Activated naive CD4-positive, alpha-beta T cell treated with anti-CD3 and anti-CD28 coated beads for 36 hours (primary cell): ENCODE measurements at regions not wholly inside any gene's neighbourhood (a gene's known extent, or its start where the extent isn't known, plus 50 kb on each side); places are given as distances from the start of the nearest gene placed in this dataset.

ENCODE experiments used
- CTCF ChIA-PET: fragments of 350-600 bp; sonication (Branson Sonifier 250); formaldehyde crosslinking; loops from one replicate; lab custom pipeline; 2021; ENCODE audit warnings: antibody characterized with exemption; lab: Charles Lee
- DNase-seq: peaks from one replicate; pipeline ENCODE4 v3.0.0-alpha.2; 2020
- H3K27ac Mint-ChIP-seq: one replicate; pipeline ENCODE4 v1.8.0; 2021; ENCODE audit warnings: mild to moderate bottlenecking, mixed read lengths
- H3K27me3 Mint-ChIP-seq: one replicate; pipeline ENCODE4 v1.8.0; 2021; ENCODE audit warnings: low read depth, mixed read lengths
- H3K36me3 Mint-ChIP-seq: one replicate; pipeline ENCODE4 v1.8.0; 2021; ENCODE audit warnings: low read depth, mixed read lengths
- H3K4me1 Mint-ChIP-seq: one replicate; pipeline ENCODE4 v1.8.0; 2021; ENCODE audit warnings: low read depth, mixed read lengths
- H3K4me3 Mint-ChIP-seq: one replicate; pipeline ENCODE4 v1.8.0; 2021; ENCODE audit warnings: mild to moderate bottlenecking, moderate library complexity, mixed read lengths
- H3K9me3 Mint-ChIP-seq: one replicate; pipeline ENCODE4 v1.8.0; 2021; ENCODE audit warnings: mixed read lengths
- intact Hi-C: fragments of 100-400 bp; cut with micrococcal nuclease; formaldehyde crosslinking; loops from one replicate; pipeline ENCODE4 v1.15.1; 2023

DNA sequence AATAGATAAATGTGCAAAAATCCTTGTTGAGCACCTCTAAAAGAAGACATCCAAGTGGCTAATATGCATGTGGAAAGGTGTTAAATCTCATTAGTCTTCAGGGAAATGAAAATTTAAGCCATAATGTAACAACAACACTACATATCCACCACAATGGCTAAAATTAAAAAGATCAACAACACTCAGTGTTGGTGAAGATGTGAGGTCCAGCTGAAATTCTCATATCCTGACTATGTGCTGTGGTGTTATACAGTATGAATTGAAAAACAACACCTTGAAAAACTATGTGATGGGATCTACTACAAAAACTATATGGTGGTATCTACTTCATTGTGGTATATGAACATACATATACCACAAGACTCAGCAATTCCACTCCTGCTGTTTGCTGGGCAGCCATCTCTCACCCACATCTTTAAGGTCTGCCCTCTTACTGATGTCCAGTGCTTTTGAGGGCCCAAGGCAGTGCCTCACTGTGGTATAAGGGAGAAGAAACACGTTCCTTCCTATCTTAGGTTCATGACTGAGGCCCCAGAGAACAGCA lies 146.4 kb downstream of the CD83 start:
- Mint-ChIP-seq H3K27ac (no peak overlapping the region), H3K4me3 (no peak overlapping the region), H3K27me3 (no peaks in the 10 kb centered on the region), H3K9me3 (peaks cover 15% of the 10 kb centered on the region), H3K4me1 (peaks cover 9% of the 10 kb centered on the region), H3K36me3 (no peaks in the 10 kb centered on the region)
- intact Hi-C loops = no loop called here
- DNase-seq = no peak
- CTCF ChIA-PET = no interaction called here

DNA sequence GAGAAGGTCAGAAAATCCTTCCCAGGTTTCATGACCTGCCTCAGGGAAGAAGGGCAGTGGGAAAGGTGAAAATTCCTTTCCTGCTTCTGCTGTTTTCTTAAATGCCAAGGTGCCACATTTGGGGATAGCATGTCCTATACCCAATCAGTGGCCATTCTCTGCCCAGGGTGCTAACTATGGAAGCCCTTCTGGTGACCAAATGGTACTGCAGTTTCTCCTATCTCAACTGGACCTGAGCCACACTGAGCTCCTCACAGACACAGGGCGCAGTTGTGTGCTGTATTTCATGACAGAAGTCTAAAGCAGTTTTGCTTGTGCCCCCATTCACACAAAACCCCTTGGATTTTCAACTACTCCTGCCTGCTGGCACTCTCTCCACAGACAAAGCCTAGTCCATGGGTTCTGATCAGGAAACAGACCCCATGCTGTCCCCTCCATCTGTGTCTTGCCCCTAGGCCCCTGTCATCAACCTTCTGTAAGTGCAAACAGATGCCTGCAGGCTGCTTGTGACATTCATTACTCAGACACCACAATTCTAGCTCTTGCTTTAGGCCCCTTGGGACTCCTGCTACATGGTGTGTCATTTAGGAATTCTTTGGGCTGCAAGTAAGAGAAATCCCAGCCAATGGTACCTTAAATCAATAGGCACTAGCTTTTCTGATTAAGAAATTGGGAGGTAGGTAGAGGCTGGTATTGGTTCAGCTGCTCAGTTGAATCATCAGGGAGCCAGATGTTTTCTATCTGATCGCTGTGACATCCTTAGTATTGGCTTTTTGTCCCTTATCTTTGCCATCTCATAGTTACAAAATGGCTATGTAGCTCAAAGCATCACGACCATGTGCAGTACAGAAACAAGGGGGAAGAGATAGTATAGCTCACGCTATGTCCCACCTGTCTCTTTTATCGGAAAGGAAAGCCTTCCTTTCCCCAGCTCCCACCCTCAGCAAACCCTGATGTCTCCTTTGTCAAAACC lies 147.8 kb downstream of the CD83 start:
- Mint-ChIP-seq H3K27me3 (no peaks in the 10 kb centered on the region), H3K4me1 (peaks cover 16% of the 10 kb centered on the region), H3K9me3 (peaks cover 15% of the 10 kb centered on the region), H3K36me3 (no peaks in the 10 kb centered on the region), H3K4me3 (no peak overlapping the region), H3K27ac (no peak overlapping the region)
- intact Hi-C loops = no loop called here
- no peak for DNase-seq
- CTCF ChIA-PET = interaction anchor here (1.1 kb wide), 1 partner anchor 121 kb away, joined by 4 read pairs; no protein-coding TSS in a partner anchor

DNA sequence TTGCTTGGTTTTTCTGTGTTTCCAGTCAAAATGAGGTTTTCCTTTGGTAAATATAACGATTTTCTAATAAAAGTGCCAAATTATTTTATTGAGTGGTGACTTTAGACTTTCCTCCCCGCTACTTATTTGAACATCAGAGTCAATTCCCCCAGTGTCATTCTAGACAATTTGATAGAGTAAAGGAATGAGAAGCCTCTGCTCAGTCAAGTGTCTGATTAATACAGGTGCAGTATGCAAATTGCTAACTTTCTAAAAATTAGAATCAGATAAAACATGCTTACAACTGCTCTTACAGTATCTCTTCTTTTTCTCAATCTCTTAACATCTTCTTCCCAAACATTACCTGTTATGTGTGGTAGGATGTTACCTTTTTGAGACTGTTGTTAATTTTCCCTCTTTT lies 148.7 kb downstream of the CD83 start:
- CTCF ChIA-PET = no interaction called here
- peaks cover 25% of the 10 kb centered on the region for H3K4me1 Mint-ChIP-seq
- intact Hi-C loops = no loop called here
- H3K27me3 Mint-ChIP-seq = no peaks in the 10 kb centered on the region
- no peak overlapping the region for H3K27ac Mint-ChIP-seq
- DNase-seq = no peak
- H3K9me3 Mint-ChIP-seq = peaks cover 9% of the 10 kb centered on the region
- no peaks in the 10 kb centered on the region for H3K36me3 Mint-ChIP-seq
- H3K4me3 Mint-ChIP-seq = no peak overlapping the region

DNA sequence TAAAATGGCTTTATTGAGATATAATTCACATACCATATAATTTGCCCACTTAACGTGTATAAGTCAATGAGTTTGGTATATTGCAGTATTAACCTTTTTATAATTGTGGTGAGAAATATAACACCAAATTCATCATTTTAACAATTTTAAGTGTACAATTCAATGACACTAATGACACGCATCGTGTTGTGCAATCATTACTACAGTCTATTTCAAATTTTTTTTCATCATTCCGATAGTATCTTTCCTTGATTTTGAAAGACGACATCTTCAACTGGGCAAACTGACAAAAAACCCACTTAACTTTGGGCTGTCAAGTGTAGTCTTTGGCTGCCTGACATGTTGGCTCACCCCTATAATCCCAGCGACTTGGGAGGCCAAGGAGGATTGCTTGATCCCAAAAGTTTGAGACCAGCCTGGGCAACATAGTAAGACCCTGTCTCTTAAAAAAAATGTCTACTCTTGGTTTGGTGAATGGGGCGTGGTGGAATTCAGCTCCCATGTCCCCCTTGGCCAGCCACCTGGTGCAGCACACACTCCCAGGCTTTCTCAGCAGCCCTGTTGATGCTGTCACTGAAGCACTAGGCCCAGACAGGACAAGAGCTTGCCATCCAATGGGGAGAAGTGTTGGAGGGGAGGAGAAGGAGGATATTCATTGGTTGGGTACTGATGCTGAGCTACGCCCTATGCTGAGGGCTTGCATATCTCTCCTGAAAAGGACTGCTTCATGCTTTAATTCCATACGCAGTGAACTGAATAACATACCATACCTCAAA lies 150.5 kb downstream of the CD83 start:
- Mint-ChIP-seq H3K27me3 (no peaks in the 10 kb centered on the region), H3K4me1 (peaks cover 29% of the 10 kb centered on the region)
- DNase-seq = no peak

DNA sequence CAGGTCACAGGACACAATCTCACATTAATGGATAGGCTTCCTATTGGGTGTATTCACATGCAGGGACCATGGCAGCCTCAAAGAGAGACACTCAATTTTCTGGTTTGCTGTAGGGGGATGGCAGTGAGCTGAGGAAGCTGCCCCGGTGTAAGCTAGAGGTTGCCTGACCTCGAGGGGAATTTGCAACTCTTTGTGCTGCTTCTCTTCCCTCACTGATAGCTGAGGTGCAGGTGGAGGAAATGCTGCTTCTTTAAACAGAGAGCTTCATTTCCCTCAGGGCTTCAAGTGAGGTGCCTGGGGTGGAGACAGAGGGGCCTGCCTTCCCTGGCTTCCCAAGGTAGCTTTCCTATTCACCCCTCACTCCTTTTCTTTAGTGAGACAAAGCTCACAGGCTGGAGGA lies 151.9 kb downstream of the CD83 start:
- intact Hi-C loops = no loop called here
- no peaks in the 10 kb centered on the region for H3K36me3 Mint-ChIP-seq
- no peak overlapping the region for H3K27ac Mint-ChIP-seq
- peaks cover 29% of the 10 kb centered on the region for H3K4me1 Mint-ChIP-seq
- peaks cover 4% of the 10 kb centered on the region for H3K9me3 Mint-ChIP-seq
- no peak overlapping the region for H3K4me3 Mint-ChIP-seq
- DNase-seq = no peak
- no peaks in the 10 kb centered on the region for H3K27me3 Mint-ChIP-seq
- CTCF ChIA-PET = interaction anchor here (0.7 kb wide), 1 partner anchor 787 kb away, joined by 3 read pairs; no protein-coding TSS in a partner anchor

More for the DNA sequence above, 150.5 kb downstream of the CD83 start:
- Mint-ChIP-seq H3K27ac (no peak overlapping the region), H3K4me3 (no peak overlapping the region), H3K9me3 (peaks cover 12% of the 10 kb centered on the region), H3K36me3 (no peaks in the 10 kb centered on the region)
- CTCF ChIA-PET = no interaction called here
- intact Hi-C loops = no loop called here

DNA sequence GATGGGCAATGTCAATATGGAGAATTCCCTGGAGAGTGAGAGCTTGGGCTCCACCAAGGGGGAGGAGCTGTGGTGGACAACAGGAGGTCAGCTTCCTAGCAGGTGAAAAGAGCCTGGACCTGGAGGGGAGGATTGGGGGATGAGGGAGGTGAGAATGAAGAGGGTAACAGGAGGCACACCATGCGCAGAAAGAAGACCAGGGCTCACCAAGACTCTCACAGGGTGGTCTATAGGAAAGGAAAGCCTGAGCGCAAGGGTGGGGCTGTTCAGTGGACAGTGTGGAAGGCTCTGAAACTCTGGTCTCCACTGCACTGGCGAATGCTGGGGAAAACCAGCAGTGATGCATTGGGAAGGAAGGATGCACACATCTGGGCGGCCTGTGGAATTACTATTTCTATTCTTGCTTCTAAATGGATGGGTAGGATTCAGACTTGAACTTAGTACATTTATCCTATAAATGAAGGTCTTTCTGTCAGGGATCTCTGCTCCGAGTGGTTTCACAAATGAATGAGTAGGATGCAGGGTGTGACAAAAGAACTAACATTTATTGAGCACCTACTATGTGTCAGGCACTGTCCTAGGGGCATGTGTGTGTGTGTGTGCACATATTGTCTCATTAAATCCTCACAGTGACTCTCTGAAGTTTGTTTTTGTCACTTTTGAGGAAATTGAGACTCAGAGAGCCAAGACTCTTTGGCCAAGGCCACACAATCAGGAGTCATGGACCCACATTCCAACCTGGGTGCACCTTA lies 152.7 kb downstream of the CD83 start:
- CTCF ChIA-PET = interaction anchor here (0.5 kb wide), 1 partner anchor 105 kb away, joined by 3 read pairs; no protein-coding TSS in a partner anchor
- no peaks in the 10 kb centered on the region for H3K36me3 Mint-ChIP-seq
- DNase-seq = no peak
- intact Hi-C loops = loop anchor here (5.0 kb wide), 1 partner anchor 367 kb away; no protein-coding TSS in a partner anchor
- H3K4me3 Mint-ChIP-seq = no peak overlapping the region
- H3K27me3 Mint-ChIP-seq = no peaks in the 10 kb centered on the region
- peaks cover 33% of the 10 kb centered on the region for H3K4me1 Mint-ChIP-seq
- H3K9me3 Mint-ChIP-seq = peaks cover 3% of the 10 kb centered on the region
- H3K27ac Mint-ChIP-seq = no peak overlapping the region

DNA sequence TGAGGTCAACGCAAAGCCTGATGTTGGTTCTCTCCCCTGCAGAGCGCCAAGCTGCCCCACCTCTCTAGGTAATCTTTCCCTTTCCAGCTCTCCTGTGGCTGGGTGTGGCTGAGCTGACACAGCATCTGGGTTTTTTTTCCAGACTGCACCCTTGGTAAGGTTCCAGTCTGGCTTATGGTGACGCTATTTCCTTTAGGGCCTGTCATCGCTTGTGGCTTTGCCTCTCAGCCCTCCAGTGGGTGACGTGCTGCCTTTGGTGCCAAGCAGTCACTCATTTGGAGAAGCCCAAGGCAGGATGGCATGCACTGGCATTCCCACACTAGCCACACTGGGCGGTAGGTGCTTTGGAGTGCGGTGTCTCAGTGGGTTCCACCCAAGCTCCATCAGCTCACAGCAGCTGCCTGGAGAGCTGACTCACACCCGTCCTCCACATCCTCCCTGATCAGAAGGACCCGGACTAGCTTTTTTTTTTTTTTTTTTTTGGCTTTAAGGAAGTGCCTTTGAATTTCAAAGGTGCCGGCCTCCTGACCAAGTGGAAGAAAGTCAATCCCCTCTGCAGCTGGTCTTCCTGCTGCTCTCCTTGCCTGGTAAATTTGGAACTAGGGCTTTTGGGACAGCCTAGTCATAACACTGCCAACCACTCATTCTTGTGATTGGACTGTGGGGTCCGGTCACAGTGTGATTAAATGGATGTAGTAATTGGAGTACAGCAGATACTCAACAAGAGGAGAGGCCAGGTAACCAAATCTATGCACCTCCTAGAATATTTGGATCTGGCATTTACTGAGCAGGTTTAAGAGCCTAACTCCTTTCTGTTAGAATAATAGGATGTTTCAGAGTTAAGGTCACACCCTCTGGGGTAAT lies 153.6 kb downstream of the CD83 start:
- H3K27me3 Mint-ChIP-seq = no peaks in the 10 kb centered on the region
- intact Hi-C loops = loop anchor here (5.0 kb wide), 1 partner anchor 366 kb away; no protein-coding TSS in a partner anchor
- peaks cover 36% of the 10 kb centered on the region for H3K4me1 Mint-ChIP-seq
- DNase-seq = peak; percentile 82
- H3K36me3 Mint-ChIP-seq = no peaks in the 10 kb centered on the region
- CTCF ChIA-PET = interaction anchor here (0.5 to 0.7 kb wide), 3 partner anchors 9 to 831 kb away, joined by 3 read pairs; no protein-coding TSS in a partner anchor
- peak overlapping the region; percentile 5 for H3K4me3 Mint-ChIP-seq
- H3K27ac Mint-ChIP-seq = peak overlapping the region; percentile 50
- peaks cover 3% of the 10 kb centered on the region for H3K9me3 Mint-ChIP-seq

DNA sequence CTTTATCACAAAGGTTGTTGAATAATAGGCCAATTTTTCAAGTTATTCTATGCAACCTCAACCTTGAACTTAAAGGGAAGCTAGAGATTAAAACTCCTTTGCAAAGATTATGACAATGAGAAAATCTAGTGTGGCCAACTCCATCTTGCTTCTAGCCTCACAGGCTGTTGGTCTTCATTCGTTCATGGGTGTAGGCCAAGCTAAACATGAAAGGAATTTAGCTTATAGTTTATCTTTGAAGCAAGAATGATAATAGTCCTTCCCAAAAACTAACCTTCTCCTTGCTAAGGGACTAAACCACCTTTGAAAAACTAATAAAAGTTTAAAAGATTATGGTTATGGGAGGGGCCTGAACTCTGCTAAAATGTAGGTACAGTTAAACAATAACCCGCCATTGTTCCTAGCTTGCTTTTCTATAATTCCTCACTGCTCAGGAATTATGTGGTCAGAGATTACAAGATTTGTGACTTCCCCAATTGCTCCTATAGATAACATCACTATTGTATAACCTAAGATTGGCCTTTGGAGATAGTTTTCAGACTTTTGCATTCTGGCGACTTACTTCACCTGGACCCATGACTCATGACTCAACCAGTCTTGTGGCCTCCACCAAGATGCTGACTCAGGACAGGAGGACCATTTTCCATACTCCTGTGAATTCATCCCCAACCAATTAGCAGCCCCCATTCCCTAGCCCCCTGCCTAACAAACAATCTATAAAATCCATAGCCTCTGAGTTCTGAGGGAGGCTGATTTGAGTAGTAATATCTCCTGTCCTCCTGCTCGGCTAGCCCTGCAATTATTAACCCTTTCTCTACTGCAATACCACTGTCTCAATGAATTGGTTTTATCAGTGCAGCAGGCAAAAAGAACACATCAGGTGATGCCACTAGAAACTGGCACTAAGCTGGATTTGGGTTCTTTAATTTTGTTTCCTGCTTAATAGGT lies 154.5 kb downstream of the CD83 start:
- Mint-ChIP-seq H3K27ac (no peak overlapping the region), H3K9me3 (peaks cover 3% of the 10 kb centered on the region), H3K4me3 (no peak overlapping the region), H3K4me1 (peaks cover 45% of the 10 kb centered on the region), H3K27me3 (no peaks in the 10 kb centered on the region), H3K36me3 (no peaks in the 10 kb centered on the region)
- intact Hi-C loops = loop anchor here (5.0 kb wide), 1 partner anchor 365 kb away; no protein-coding TSS in a partner anchor
- CTCF ChIA-PET = no interaction called here
- no peak for DNase-seq

DNA sequence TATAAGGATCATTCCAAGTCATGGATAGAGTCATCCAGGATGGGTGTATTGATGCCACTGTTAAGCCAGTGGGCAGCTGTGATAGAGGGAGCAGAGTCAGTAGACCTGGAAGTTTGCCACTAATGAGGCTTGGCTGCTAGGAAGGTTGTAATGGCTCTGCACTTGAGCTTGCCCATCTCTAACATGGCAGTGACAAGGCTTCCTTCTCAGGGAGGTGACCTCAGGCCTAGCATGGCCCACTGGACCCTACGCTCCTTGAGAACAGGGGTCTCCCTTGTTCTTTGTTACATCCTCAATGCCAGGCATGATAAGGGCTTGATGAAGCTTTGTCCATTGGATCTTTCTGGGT lies 155.1 kb downstream of the CD83 start:
- intact Hi-C loops = loop anchor here (5.0 kb wide), 1 partner anchor 365 kb away; no protein-coding TSS in a partner anchor
- Mint-ChIP-seq H3K4me1 (peaks cover 51% of the 10 kb centered on the region), H3K4me3 (no peak overlapping the region), H3K9me3 (peaks cover 3% of the 10 kb centered on the region), H3K27ac (no peak overlapping the region), H3K36me3 (no peaks in the 10 kb centered on the region), H3K27me3 (no peaks in the 10 kb centered on the region)
- DNase-seq = no peak
- CTCF ChIA-PET = no interaction called here

DNA sequence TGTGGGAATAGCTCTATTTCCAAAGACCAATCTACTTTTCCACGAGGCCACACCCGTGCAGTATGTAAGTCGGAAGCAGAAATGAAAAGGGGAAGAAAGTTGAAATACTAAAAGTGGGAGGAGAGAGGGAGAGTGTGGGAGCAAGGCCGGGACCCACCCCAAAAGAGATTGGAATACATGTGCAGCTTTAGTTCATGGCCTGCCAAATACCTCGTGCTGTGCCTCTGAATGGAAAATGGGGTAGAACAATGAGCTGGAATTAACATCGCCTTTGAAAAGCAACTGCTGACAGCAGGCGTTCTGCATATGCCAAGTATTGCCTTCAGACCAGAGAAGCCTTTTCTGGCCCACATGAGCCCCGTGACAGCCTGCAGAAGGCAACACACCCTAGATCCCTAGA lies 155.6 kb downstream of the CD83 start:
- Mint-ChIP-seq H3K4me1 (peaks cover 56% of the 10 kb centered on the region), H3K4me3 (no peak overlapping the region), H3K27me3 (no peaks in the 10 kb centered on the region), H3K9me3 (peaks cover 3% of the 10 kb centered on the region), H3K27ac (no peak overlapping the region), H3K36me3 (no peaks in the 10 kb centered on the region)
- DNase-seq = no peak
- intact Hi-C loops = loop anchor here (5.0 kb wide), 1 partner anchor 364 kb away; no protein-coding TSS in a partner anchor
- CTCF ChIA-PET = no interaction called here
